ENCODE measurements at regions not wholly inside any gene's neighbourhood (a gene's known extent, or its start where the extent isn't known, plus 50 kb on each side); places are given as distances from the start of the nearest gene placed in this dataset.

- no CpG with 5 or more reads among the region's 2 CpGs for WGBS, 2 experiments (ENCODE audit: insufficient coverage in 2 of 2)
- no peak overlapping the region for H3K27ac ChIP-seq (ENCODE audit: low read depth, low read length, severe bottlenecking)
- no peak overlapping the region for H3K4me3 ChIP-seq (ENCODE audit: extremely low read depth, insufficient read depth, low read length, poor library complexity, severe bottlenecking)
- no peaks in the 10 kb centered on the region for H3K9me3 ChIP-seq (ENCODE audit: control insufficient read depth, low read length)
- no peaks in the 10 kb centered on the region for H3K4me1 ChIP-seq (ENCODE audit: control insufficient read depth, insufficient read depth, low read length, poor library complexity, severe bottlenecking)
- no peaks in the 10 kb centered on the region for H3K36me3 ChIP-seq (ENCODE audit: control insufficient read depth, insufficient read depth, low read length)
These were observed 360.8 kb upstream of the NEGR1 start for GRCh38 chr1:72643142-72643541.

GRCh38 chr1:72637593-72637992, 355.3 kb upstream of the NEGR1 start:
- Histone ChIP-seq H3K4me3 (ENCODE audit: extremely low read depth, insufficient read depth, low read length, poor library complexity, severe bottlenecking) (no peak overlapping the region), H3K36me3 (ENCODE audit: control insufficient read depth, insufficient read depth, low read length) (no peaks in the 10 kb centered on the region), H3K27ac (ENCODE audit: low read depth, low read length, severe bottlenecking) (no peak overlapping the region), H3K9me3 (ENCODE audit: control insufficient read depth, low read length) (no peaks in the 10 kb centered on the region), H3K4me1 (ENCODE audit: control insufficient read depth, insufficient read depth, low read length, poor library complexity, severe bottlenecking) (no peaks in the 10 kb centered on the region)
- WGBS, 2 experiments (ENCODE audit: insufficient coverage in 2 of 2): no CpG with 5 or more reads among the region's 1 CpG

DNA sequence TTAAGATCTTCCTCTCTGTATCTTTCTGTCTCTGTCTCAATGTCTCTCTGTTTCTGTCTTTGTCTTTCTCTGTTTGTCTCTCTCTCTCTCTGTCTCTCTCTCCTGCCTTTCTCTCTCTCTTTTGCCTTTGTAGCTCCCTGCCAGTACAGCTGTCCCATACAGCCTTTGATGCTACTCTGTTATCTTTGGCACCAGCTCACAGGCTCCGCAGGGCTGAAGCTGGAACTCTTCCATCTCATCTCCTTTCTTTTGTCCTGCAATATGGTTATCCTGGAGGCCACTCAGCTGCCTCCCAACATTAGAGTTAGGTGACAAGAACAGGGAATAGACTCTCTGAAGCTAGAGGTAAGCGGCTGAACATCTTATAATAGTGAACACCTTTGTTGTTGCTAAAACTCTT, 354.3 kb upstream of the NEGR1 start:
- no peaks in the 10 kb centered on the region for H3K36me3 ChIP-seq (ENCODE audit: control insufficient read depth, insufficient read depth, low read length)
- no peaks in the 10 kb centered on the region for H3K4me1 ChIP-seq (ENCODE audit: control insufficient read depth, insufficient read depth, low read length, poor library complexity, severe bottlenecking)
- H3K9me3 ChIP-seq (ENCODE audit: control insufficient read depth, low read length): no peaks in the 10 kb centered on the region
- no CpG with 5 or more reads among the region's 2 CpGs for WGBS, 2 experiments (ENCODE audit: insufficient coverage in 2 of 2)
- H3K27ac ChIP-seq (ENCODE audit: low read depth, low read length, severe bottlenecking): no peak overlapping the region
- H3K4me3 ChIP-seq (ENCODE audit: extremely low read depth, insufficient read depth, low read length, poor library complexity, severe bottlenecking): no peak overlapping the region

- no peaks in the 10 kb centered on the region for H3K9me3 ChIP-seq (ENCODE audit: control insufficient read depth, low read length)
- WGBS, 2 experiments (ENCODE audit: insufficient coverage in 2 of 2): 84 to 86% methylated on average over 2 to 4 of the region's 5 CpGs
- H3K4me3 ChIP-seq (ENCODE audit: extremely low read depth, insufficient read depth, low read length, poor library complexity, severe bottlenecking): no peak overlapping the region
- no peaks in the 10 kb centered on the region for H3K36me3 ChIP-seq (ENCODE audit: control insufficient read depth, insufficient read depth, low read length)
- H3K4me1 ChIP-seq (ENCODE audit: control insufficient read depth, insufficient read depth, low read length, poor library complexity, severe bottlenecking): no peaks in the 10 kb centered on the region
- no peak overlapping the region for H3K27ac ChIP-seq (ENCODE audit: low read depth, low read length, severe bottlenecking)
These were observed 353.4 kb upstream of the NEGR1 start for GRCh38 chr1:72635719-72636118.

DNA sequence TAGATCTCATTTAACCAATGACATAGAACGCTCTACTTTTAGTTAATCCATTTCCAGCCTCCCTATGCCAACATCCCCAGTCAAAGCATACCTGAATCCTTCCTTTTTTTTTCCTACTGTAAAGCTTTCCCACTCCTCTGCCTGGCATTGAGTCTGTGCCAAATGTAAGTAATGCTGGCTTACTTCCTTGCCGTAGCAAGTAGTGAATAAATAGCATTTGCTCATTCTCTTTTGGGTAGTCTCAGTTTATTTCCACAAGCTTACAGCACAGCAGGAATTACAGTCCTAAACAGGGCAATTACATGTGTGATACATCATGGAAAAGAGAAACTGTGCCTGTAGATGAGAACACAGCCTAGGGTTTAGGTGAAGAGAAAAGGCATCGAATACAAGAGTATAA, 352.6 kb upstream of the NEGR1 start:
- no peak overlapping the region for H3K27ac ChIP-seq (ENCODE audit: low read depth, low read length, severe bottlenecking)
- WGBS, 2 experiments (ENCODE audit: insufficient coverage in 2 of 2): 90 to 100% methylated on average over 1 to 2 of the region's 3 CpGs
- H3K4me3 ChIP-seq (ENCODE audit: extremely low read depth, insufficient read depth, low read length, poor library complexity, severe bottlenecking): no peak overlapping the region
- H3K36me3 ChIP-seq (ENCODE audit: control insufficient read depth, insufficient read depth, low read length): no peaks in the 10 kb centered on the region
- no peaks in the 10 kb centered on the region for H3K9me3 ChIP-seq (ENCODE audit: control insufficient read depth, low read length)
- no peaks in the 10 kb centered on the region for H3K4me1 ChIP-seq (ENCODE audit: control insufficient read depth, insufficient read depth, low read length, poor library complexity, severe bottlenecking)

DNA sequence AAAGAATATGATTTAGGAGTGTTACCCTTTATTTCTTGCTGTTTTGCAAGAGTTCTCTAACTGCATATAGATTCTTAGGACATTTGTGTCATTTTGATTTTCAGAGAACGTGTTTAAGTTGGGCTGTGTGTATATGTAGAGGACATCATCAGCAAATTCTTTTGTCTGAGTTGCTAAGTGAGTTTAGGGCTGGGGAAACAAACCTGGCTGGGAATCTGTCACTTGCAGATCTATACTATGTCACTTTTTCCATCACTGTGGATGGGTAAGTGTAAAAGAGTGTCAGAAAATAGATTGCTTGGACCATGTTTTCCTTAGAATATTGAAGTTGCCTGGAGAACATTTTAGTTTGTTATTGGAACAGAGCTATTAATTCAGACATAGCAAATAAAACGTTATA, 349.1 kb upstream of the NEGR1 start:
- no peaks in the 10 kb centered on the region for H3K36me3 ChIP-seq (ENCODE audit: control insufficient read depth, insufficient read depth, low read length)
- H3K27ac ChIP-seq (ENCODE audit: low read depth, low read length, severe bottlenecking): no peak overlapping the region
- no peaks in the 10 kb centered on the region for H3K9me3 ChIP-seq (ENCODE audit: control insufficient read depth, low read length)
- H3K4me1 ChIP-seq (ENCODE audit: control insufficient read depth, insufficient read depth, low read length, poor library complexity, severe bottlenecking): no peaks in the 10 kb centered on the region
- WGBS, 2 experiments (ENCODE audit: insufficient coverage in 2 of 2): 71% methylated on average over 1 of the region's 2 CpGs; no CpG with 5 or more reads in 1 of the 2 experiments
- H3K4me3 ChIP-seq (ENCODE audit: extremely low read depth, insufficient read depth, low read length, poor library complexity, severe bottlenecking): no peak overlapping the region

GRCh38 chr1:72623299-72623708, 341.0 kb upstream of the NEGR1 start:
- no peaks in the 10 kb centered on the region for H3K9me3 ChIP-seq (ENCODE audit: control insufficient read depth, low read length)
- WGBS, 2 experiments (ENCODE audit: insufficient coverage in 2 of 2): 39 to 53% methylated on average over 4 of the region's 4 CpGs
- no peaks in the 10 kb centered on the region for H3K4me1 ChIP-seq (ENCODE audit: control insufficient read depth, insufficient read depth, low read length, poor library complexity, severe bottlenecking)
- H3K4me3 ChIP-seq (ENCODE audit: extremely low read depth, insufficient read depth, low read length, poor library complexity, severe bottlenecking): no peak overlapping the region
- no peaks in the 10 kb centered on the region for H3K36me3 ChIP-seq (ENCODE audit: control insufficient read depth, insufficient read depth, low read length)
- H3K27ac ChIP-seq (ENCODE audit: low read depth, low read length, severe bottlenecking): no peak overlapping the region

DNA sequence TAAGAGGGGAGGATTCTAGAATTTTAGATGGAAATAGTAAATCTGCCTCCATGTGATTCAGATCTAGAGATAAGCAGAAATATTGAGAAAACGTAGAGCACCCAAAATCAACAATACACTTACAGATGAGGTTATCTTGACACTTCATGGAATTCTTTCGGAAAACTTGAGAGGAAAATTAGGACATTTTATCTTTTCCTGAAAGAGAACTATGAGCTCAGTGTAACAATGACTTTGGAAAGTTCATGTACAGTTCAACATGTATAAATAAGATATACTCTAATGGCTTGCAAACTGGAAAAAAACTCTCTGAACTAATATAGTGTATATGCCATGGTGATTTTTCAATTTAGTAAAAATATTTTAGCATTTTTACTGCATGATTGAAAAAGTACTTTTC, 338.1 kb upstream of the NEGR1 start:
- no CpG with 5 or more reads among the region's 2 CpGs for WGBS, 2 experiments (ENCODE audit: insufficient coverage in 2 of 2)
- H3K9me3 ChIP-seq (ENCODE audit: control insufficient read depth, low read length): no peaks in the 10 kb centered on the region
- no peak overlapping the region for H3K4me3 ChIP-seq (ENCODE audit: extremely low read depth, insufficient read depth, low read length, poor library complexity, severe bottlenecking)
- no peak overlapping the region for H3K27ac ChIP-seq (ENCODE audit: low read depth, low read length, severe bottlenecking)
- H3K36me3 ChIP-seq (ENCODE audit: control insufficient read depth, insufficient read depth, low read length): no peaks in the 10 kb centered on the region
- no peaks in the 10 kb centered on the region for H3K4me1 ChIP-seq (ENCODE audit: control insufficient read depth, insufficient read depth, low read length, poor library complexity, severe bottlenecking)

DNA sequence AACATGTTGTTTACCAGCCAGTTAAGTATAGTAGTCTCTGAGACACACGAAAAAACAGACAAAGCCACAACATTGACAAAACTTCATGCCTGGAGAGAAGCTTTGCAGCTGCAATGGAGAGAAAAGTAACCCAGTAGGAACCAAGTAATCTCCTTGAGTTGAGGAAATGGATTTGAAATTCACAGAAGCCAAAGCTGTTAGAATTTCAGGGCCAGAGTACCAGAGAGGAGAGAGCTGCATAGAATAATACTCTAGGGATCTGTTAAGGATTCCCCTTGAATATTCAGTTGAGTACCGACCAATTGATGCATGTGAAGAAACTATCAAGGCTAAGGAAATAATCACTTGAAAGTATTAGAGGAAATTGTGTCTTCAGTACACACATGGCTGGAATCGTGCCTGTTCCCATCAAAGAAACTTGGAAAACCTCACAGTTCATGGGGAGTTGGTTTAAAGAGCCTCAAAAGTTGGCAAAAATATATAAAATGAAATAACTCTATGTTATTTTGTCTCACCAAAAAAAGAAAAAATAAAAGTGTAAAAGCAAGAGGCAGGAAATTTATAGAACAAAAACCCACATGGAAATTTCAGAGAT, 324.0 kb upstream of the NEGR1 start:
- Histone ChIP-seq H3K27ac (ENCODE audit: low read depth, low read length, severe bottlenecking) (no peak overlapping the region), H3K36me3 (ENCODE audit: control insufficient read depth, insufficient read depth, low read length) (no peaks in the 10 kb centered on the region)
- WGBS, 2 experiments (ENCODE audit: insufficient coverage in 2 of 2): 50% methylated on average over 1 of the region's 3 CpGs; no CpG with 5 or more reads in 1 of the 2 experiments

DNA sequence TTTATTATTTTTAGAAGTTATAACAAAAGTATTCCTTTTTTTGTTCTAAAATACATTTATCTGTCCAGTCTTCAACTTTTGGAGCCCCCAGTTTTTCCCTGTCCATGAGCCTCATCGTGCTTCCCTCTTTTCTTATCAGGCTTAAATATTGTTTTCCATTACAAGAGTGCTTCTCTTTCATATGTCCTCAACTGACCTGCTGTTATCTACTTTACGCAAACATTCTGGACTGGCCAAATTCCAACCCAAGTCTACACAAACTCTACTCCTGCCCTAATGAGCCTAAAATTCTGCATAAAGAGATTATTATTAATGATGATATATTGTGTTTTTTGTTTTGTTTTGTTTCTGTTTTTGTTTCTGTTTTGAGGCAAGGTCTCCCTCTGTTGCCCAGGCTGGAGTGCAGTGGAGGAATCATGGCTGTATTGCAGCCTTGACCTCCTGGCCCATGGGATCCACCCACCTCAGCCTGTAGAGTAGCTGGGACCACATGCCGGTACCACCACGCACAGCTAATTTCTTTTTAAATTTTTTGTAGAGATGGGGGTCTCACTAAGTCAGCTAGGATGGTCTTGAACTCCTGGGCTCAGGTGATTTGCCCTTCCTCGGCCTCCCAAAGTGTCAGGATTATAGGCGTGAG, 318.8 kb upstream of the NEGR1 start:
- Histone ChIP-seq H3K4me3 (ENCODE audit: extremely low read depth, insufficient read depth, low read length, poor library complexity, severe bottlenecking) (no peak overlapping the region), H3K4me1 (ENCODE audit: control insufficient read depth, insufficient read depth, low read length, poor library complexity, severe bottlenecking) (no peaks in the 10 kb centered on the region), H3K9me3 (ENCODE audit: control insufficient read depth, low read length) (no peaks in the 10 kb centered on the region), H3K27ac (ENCODE audit: low read depth, low read length, severe bottlenecking) (no peak overlapping the region), H3K36me3 (ENCODE audit: control insufficient read depth, insufficient read depth, low read length) (no peaks in the 10 kb centered on the region)
- WGBS, 2 experiments (ENCODE audit: insufficient coverage in 2 of 2): 91 to 100% methylated on average over 1 to 4 of the region's 6 CpGs

More for the DNA sequence above, 324.0 kb upstream of the NEGR1 start:
- Histone ChIP-seq H3K4me3 (ENCODE audit: extremely low read depth, insufficient read depth, low read length, poor library complexity, severe bottlenecking) (no peak overlapping the region), H3K9me3 (ENCODE audit: control insufficient read depth, low read length) (no peaks in the 10 kb centered on the region), H3K4me1 (ENCODE audit: control insufficient read depth, insufficient read depth, low read length, poor library complexity, severe bottlenecking) (no peaks in the 10 kb centered on the region)

DNA sequence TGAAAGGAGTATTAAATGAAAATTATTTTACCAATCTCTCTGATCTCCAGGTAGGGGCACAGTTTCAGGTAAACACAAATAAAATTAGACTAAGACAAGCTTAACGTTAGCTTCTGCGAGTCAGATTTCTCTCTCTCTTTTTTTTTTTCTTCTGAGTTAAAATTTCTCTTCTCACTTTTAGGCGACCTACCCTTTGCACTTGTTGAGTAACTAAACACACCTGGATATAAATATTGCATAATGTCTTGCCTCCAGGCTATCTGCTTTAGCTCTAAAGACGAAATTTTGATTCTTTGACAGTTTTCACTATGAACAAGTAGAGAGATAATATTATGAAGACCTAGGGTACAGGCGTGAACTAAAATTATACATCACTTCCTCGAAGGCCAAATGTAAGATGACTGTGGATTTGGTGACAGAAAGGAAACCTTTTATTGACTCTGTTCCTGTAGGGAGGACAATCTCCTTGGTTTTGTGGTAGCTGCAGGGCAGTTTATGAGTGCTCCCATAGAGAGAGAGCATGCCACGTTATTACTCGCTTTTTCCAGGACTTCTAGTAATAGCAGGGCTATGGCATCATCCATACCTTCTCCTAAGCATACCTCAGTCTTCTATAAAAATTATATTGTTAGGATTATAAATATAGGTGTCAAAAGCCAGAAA, 303.8 kb upstream of the NEGR1 start:
- 94 to 100% methylated on average over 2 to 4 of the region's 8 CpGs for WGBS, 2 experiments (ENCODE audit: insufficient coverage in 2 of 2)
- H3K9me3 ChIP-seq (ENCODE audit: control insufficient read depth, low read length): no peaks in the 10 kb centered on the region
- H3K27ac ChIP-seq (ENCODE audit: low read depth, low read length, severe bottlenecking): no peak overlapping the region
- no peaks in the 10 kb centered on the region for H3K4me1 ChIP-seq (ENCODE audit: control insufficient read depth, insufficient read depth, low read length, poor library complexity, severe bottlenecking)
- no peaks in the 10 kb centered on the region for H3K36me3 ChIP-seq (ENCODE audit: control insufficient read depth, insufficient read depth, low read length)
- no peak overlapping the region for H3K4me3 ChIP-seq (ENCODE audit: extremely low read depth, insufficient read depth, low read length, poor library complexity, severe bottlenecking)

All from mesodermal cell (in vitro differentiated cells).